HG03565 (cell line): ENCODE measurements at regions not wholly inside any gene's neighbourhood (a gene's known extent, or its start where the extent isn't known, plus 50 kb on each side); places are given as distances from the start of the nearest gene placed in this dataset.
"Not testable (repeated sequence)": the region's sequence is repeated elsewhere in the genome, so short reads cannot be mapped to it uniquely, and the experiment has no call there.

Experiments used
- ATAC-seq: cut with Tn5 transposase; IDR thresholded peaks from one replicate; pipeline ENCODE4 v1.9.1; 2021; ENCODE audit warnings: mild to moderate bottlenecking, moderate library complexity; ENCODE audit not compliant: unreplicated experiment

DNA sequence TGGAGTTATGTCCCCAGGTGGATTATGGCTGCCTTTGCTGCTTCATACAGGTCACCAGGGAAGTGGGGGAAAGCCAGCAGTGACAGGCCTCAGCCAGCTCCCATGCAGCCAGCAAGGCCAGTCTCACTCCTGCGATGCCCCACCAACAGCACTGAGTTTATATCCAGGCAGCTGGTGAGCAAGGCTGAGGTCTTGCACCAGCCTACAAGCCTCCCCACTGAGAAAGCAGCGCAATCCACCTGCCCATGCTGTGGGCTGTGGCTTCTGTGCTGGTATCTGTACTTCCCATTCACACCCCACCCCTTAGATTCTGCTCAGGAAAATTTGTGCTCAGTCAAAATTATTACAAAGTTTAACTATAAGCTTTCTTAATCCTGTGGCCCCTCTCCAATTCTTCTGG lies 153.5 kb downstream of the HHIP start:
- ATAC-seq, result no peak

GRCh38 chr4:144801731-144802130 lies 155.8 kb downstream of the HHIP start:
- ATAC-seq, result no peak

GRCh38 chr4:144808034-144808433 lies 162.1 kb downstream of the HHIP start:
- ATAC-seq, result no peak

DNA sequence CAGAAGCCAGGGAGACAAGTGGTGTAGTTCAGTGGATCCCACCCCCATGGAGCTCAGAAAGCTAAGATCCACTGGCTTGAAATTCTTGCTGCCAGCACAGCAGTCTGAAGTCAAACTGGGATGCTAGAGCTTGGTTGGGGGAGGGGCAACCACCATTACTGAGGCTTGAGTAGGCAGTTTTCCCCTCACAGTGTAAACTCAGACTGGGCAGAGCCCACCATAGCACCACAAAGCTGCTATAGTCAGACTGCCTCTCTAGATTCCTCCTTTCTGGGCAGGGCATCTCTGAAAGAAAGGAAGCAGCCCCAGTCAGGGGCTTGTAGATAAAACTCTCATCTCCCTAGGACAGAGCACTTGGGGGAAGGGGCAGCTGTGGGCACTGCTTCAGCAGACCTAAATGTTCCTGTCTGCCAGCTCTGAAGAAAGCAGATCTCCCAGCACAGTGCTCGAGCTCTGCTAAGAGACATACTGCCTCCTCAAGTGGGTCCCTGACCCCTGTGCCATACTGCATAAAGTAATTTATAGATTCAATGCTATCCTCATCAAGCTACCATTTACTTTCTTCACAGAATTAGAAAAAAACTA lies 163.2 kb downstream of the HHIP start:
- ATAC-seq, result no peak

DNA sequence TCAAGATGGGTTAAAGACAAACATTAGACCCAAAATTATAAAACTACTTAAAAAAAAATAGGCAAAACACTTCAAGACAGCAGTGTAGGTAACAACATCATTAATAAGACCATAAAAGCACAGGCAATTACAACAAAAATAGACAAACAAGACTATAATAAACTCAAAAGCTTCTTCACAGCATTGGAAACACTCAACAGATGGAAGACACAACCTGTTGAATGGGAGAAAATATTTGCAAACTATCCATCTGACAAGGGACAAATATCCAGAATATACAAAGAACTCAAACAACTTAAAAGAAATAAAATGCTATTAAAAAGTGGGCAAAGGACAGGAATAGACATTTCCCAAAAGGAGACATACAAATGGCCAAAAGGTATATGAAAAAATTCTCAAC lies 170.7 kb downstream of the HHIP start:
- ATAC-seq, result no peak

DNA sequence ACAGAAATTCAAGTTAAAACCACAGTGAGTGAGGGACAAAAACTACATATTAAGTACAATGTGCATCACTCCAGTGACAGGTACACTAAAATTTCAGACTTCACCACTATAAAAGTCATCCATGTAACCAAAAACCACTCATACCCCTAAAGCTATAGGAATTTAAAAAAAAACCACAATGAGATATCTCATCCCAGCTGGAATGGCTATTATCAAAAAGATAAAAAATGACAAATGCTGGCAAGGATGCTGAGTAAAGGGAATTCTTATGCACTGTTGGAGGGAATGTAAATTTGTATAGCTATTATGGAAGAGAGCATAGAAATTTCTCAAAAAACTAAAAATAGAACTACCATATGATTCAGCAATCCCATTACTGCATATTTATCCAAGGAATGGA lies 171.1 kb downstream of the HHIP start:
- ATAC-seq, result no peak

DNA sequence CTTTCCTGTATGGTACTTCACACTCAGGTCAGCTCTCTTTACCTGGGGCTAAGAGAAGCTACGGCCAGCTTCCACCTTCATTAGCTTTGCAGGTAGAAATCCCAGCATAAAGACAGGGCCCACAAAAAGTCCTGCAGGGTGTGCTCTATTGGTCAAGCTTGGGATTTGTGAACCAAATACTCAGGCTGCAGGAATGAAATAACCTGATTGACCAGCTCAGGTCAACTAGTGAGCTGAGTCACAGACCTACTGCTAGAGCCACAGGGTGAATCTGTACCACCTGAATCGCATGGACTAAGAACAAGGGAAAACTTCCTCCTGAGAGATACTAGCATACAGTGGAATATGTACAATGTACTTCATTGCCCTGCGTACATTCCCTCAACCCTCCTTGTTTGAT lies 172.2 kb downstream of the HHIP start:
- no peak for ATAC-seq

- ATAC-seq, result no peak
Observed at GRCh38 chr4:144819591-144819990, 173.6 kb downstream of the HHIP start.

- no peak for ATAC-seq
Observed at GRCh38 chr4:144820011-144820727, 174.2 kb downstream of the HHIP start.

DNA sequence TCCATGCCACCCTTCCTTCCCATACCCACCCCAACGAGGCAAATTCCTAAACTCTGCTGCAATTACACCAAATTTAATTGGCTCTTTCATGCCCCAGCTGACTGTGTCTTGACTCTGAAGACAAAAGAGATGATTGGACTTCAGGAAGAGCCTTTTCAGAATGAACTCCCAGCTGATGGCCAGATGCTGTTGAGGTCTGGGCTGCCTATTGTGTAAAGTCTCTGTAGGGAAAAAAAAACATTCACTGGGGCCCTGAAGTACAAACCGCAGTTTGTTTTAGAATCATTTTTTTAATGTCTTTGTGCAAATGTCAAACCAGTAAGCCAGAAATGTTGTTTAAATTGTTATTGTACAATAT lies 174.8 kb downstream of the HHIP start:
- no peak for ATAC-seq

GRCh38 chr4:144831971-144832370 lies 186.0 kb downstream of the HHIP start:
- no peak for ATAC-seq

- no peak for ATAC-seq
Observed at GRCh38 chr4:144845411-144845810, 199.5 kb downstream of the HHIP start.

- no peak for ATAC-seq
Observed at GRCh38 chr4:144851948-144852347, 206.0 kb downstream of the HHIP start.

DNA sequence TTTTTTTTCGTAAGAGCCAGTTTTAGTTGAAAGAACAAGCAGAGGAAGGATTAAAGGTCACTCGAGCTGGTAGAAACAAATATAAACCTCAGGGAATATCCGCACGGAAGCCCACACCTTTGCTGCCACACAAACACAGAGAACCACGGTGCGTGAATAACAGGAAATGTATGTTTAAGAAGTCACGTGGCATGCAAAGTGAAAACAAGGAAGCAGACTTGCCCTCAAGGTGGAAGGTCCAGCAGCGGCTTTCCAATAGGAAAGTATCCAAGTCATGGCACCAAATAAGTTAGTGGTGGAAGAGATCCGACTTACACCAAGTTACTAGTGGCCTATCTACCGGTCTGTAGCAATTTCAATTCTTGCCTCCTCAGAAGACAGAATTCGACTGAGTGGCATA lies 215.5 kb downstream of the HHIP start:
- no peak for ATAC-seq

- ATAC-seq, result no peak
Observed at GRCh38 chr4:144862210-144862609, 216.3 kb downstream of the HHIP start.

- ATAC-seq, result not testable (repeated sequence)
Observed at GRCh38 chr4:144864891-144865290, 218.9 kb downstream of the HHIP start.

- no peak for ATAC-seq
Observed at GRCh38 chr4:144868309-144868708, 222.4 kb downstream of the HHIP start.

GRCh38 chr4:144872508-144873225 lies 225.3 kb downstream of the ANAPC10 start:
- no peak for ATAC-seq

DNA sequence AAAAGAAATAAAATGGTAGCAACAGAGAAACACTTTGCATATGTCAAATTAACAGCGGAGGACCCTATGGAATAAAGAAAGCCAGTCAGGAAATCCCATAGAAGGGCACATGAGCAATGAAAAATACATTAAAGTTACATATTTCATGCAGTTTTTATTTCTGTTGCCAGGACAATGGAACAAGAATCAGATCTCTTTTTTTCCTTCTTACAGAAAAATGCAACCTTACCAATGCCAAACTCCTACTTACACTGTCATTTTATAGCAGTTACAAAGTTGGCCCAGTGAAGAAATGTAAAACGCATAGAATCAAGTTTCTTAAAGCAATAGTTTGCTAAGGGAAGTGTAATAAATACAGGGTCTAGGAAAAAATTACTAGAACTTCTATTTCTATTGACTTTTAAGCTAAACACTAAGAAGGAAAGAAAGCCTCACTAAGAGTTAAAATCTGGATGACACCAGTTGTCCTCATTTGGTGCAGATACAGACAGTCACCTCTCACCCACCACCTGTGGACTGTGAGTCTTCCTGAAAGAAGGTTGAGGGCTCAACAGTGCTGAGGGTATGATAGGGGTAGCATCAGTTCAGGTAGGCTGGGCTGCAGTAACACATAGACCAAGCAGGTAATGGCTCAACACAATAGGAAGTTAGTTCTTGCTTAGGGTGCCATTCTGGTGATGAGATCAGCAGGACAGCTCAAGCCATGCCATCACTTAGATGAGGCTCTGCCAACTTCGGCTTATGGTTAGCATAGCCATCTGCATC lies 224.6 kb downstream of the ANAPC10 start:
- ATAC-seq, result no peak

DNA sequence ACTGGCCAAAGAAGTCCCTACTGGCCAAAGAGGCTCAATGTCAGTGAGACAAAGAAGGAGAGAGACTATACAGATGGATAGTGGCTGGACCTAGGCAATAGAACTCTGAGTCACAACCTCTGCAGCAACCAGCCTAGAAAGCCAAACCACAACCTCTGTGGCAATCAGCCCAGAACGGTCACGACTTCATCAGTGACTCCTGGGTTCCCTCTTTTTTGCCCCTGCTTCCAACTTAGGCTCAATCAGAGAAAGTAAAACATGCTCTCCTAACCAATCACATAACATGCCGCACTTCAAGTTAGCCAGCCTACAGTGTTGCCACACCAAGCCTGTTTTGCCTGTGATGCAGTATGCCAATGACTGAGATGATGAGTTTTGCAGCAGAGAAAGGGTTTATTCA lies 203.4 kb downstream of the ANAPC10 start:
- ATAC-seq, result no peak

DNA sequence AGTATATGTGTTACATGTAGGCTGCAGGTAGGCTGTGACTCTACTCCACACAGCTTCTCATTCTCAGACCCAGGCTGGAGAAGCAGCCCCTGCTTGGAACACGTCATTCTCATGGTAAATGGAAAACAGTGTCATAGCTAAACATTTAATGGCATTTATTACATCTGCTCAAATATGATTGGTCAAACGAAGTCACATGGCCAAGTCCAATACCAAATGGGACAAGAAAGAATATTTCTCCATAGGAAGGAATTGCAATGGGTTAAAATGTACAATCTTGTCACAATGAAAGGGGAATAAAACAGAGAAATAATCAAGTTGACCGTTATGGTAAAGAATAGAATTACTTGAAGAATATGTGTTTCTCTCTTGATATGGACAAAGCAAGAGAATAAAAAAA lies 198.6 kb downstream of the ANAPC10 start:
- no peak for ATAC-seq

GRCh38 chr4:144901141-144901540 lies 196.9 kb downstream of the ANAPC10 start:
- ATAC-seq, result no peak
